ENCODE measurements at regions not wholly inside any gene's neighbourhood (a gene's known extent, or its start where the extent isn't known, plus 50 kb on each side); places are given as distances from the start of the nearest gene placed in this dataset.

GRCh38 chr14:22300646-22301045 lies 288.4 kb downstream of the DAD1 start:
- no peak for TF ChIP-seq CTCF (IDR thresholded peaks at IDR 0.05)
- no peak for TF ChIP-seq EP300 (IDR thresholded peaks at IDR 0.05)

All from upper lobe of left lung (tissue), 4 donors.